ENCODE measurements at regions not wholly inside any gene's neighbourhood (a gene's known extent, or its start where the extent isn't known, plus 50 kb on each side); places are given as distances from the start of the nearest gene placed in this dataset.

DNA sequence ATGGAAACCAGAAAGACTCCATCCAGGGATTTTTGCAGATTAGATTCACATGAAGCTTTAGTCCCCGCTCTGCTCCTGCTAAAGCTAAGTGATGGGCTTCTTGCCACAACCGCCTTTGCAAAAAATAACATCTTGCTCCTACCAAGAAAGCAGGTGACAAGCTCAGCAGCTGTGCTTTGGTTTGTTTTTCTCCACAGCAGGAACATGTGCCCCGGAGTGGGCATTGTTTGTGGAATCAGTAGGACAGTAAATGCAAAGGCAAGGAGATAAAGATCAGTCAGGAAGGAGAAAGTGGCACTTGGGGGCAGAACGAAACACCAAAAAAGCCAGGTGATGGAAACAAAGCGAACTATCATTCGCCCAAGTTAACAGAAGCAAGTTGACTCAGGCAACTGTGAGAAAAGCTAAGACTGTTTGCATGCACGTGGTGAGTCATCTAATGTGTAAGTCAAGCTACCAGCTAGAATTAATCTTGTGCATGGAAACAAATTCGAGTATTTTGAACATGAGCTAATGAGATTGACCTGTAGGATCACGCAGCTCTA is 165.5 kb upstream of the PLXNC1 start:
- TF ChIP-seq, protein P1, sequence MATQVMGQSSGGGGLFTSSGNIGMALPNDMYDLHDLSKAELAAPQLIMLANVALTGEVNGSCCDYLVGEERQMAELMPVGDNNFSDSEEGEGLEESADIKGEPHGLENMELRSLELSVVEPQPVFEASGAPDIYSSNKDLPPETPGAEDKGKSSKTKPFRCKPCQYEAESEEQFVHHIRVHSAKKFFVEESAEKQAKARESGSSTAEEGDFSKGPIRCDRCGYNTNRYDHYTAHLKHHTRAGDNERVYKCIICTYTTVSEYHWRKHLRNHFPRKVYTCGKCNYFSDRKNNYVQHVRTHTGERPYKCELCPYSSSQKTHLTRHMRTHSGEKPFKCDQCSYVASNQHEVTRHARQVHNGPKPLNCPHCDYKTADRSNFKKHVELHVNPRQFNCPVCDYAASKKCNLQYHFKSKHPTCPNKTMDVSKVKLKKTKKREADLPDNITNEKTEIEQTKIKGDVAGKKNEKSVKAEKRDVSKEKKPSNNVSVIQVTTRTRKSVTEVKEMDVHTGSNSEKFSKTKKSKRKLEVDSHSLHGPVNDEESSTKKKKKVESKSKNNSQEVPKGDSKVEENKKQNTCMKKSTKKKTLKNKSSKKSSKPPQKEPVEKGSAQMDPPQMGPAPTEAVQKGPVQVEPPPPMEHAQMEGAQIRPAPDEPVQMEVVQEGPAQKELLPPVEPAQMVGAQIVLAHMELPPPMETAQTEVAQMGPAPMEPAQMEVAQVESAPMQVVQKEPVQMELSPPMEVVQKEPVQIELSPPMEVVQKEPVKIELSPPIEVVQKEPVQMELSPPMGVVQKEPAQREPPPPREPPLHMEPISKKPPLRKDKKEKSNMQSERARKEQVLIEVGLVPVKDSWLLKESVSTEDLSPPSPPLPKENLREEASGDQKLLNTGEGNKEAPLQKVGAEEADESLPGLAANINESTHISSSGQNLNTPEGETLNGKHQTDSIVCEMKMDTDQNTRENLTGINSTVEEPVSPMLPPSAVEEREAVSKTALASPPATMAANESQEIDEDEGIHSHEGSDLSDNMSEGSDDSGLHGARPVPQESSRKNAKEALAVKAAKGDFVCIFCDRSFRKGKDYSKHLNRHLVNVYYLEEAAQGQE (IDR thresholded peaks at IDR 0.05; ENCODE audit: unreplicated experiment) = no peak
- TF ChIP-seq CREB1 (CRISPR knock-in tag; IDR thresholded peaks at IDR 0.05; ENCODE audit: low read depth) = no peak
- Histone ChIP-seq H4K20me1 (replicated peaks; ENCODE audit: insufficient read depth) (no peaks in the 10 kb centered on the region), H3K4me1 (ENCODE audit: insufficient read depth) (no peaks in the 10 kb centered on the region), H3K79me2 (replicated peaks; ENCODE audit: insufficient read depth) (no peaks in the 10 kb centered on the region), H3K9me2 (ENCODE audit: insufficient read depth) (no peaks in the 10 kb centered on the region; the same call in 1 of the 2 replicates), H3K27ac (ENCODE audit: low read depth) (no peak overlapping the region), H3K36me3 (ENCODE audit: insufficient read depth) (no peaks in the 10 kb centered on the region), H3K4me3 (no peak overlapping the region), H3F3A (replicated peaks; ENCODE audit: low read depth) (no peaks in the 10 kb centered on the region), H3K27me3 (ENCODE audit: insufficient read depth) (no peaks in the 10 kb centered on the region), H2AFZ (peak overlapping the region; percentile 84; the same call in 1 of the 2 replicates), H3K4me2 (no peak overlapping the region)
- DNase-seq (ENCODE audit: low spot score) (no peak), ATAC-seq (no peak)
- Mint-ChIP-seq H3K4me3 (no peak overlapping the region), H3K27ac (no peak overlapping the region), H3K9me3 (no peaks in the 10 kb centered on the region), H3K36me3 (ENCODE audit: low read depth) (no peaks in the 10 kb centered on the region), H3K27me3 (ENCODE audit: insufficient read depth, low read depth, poor library complexity) (no peaks in the 10 kb centered on the region), H3K4me1 (peaks cover 4% of the 10 kb centered on the region; the same call in 1 of the 3 replicates)

DNA sequence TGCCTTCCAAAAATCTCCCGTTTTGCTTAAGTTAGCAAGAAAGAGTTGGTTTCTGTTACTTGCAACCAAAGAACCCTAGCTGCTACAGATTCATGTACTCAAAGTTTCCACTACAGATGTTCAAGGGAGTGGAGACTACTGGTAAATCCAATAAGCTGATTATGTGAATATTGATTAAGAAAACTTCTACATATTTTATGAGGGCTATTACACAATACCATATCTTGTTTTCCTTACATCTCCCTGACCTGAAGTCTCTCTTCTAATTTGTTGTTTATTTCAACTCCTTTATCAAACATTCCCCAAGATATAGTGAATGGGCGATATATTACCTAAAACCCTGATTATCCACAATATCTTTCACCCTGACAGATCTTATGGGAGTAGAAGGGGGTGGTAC is 164.4 kb upstream of the PLXNC1 start:
- no peak for DNase-seq (ENCODE audit: low spot score)
- Histone ChIP-seq H3K79me2 (replicated peaks; ENCODE audit: insufficient read depth) (no peaks in the 10 kb centered on the region), H3K4me2 (no peak overlapping the region), H3K27ac (ENCODE audit: low read depth) (no peak overlapping the region), H3K4me3 (no peak overlapping the region), H3F3A (replicated peaks; ENCODE audit: low read depth) (no peaks in the 10 kb centered on the region), H2AFZ (no peak overlapping the region), H3K27me3 (ENCODE audit: insufficient read depth) (no peaks in the 10 kb centered on the region), H3K9me2 (ENCODE audit: insufficient read depth) (no peaks in the 10 kb centered on the region; the same call in 1 of the 2 replicates), H3K36me3 (ENCODE audit: insufficient read depth) (no peaks in the 10 kb centered on the region), H4K20me1 (replicated peaks; ENCODE audit: insufficient read depth) (no peaks in the 10 kb centered on the region), H3K4me1 (ENCODE audit: insufficient read depth) (no peaks in the 10 kb centered on the region)
- no peak for ATAC-seq
- H3K27me3 Mint-ChIP-seq (ENCODE audit: insufficient read depth, low read depth, poor library complexity) = no peaks in the 10 kb centered on the region
- H3K36me3 Mint-ChIP-seq (ENCODE audit: low read depth) = no peaks in the 10 kb centered on the region
- H3K27ac Mint-ChIP-seq = no peak overlapping the region
- no peaks in the 10 kb centered on the region; the same call in 2 of the 3 replicates for H3K9me3 Mint-ChIP-seq
- H3K4me3 Mint-ChIP-seq = no peak overlapping the region
- peaks cover 4% of the 10 kb centered on the region; the same call in 1 of the 3 replicates for H3K4me1 Mint-ChIP-seq
- TF ChIP-seq, protein P1 (IDR thresholded peaks at IDR 0.05; ENCODE audit: unreplicated experiment) = no peak
- no peak for TF ChIP-seq ZNF462 (CRISPR knock-in tag; IDR thresholded peaks at IDR 0.05)
- no peak for TF ChIP-seq ZNF114 (CRISPR knock-in tag; IDR thresholded peaks at IDR 0.05)
- TF ChIP-seq JUNB (IDR thresholded peaks at IDR 0.05; ENCODE audit: unreplicated experiment) = no peak
- no peak for TF ChIP-seq STAT1 (IDR thresholded peaks at IDR 0.05; ENCODE audit: unreplicated experiment)
- no peak for TF ChIP-seq EZH2phosphoT487 (IDR thresholded peaks at IDR 0.05; ENCODE audit: unreplicated experiment)
- no peak for TF ChIP-seq EZH2 (IDR thresholded peaks at IDR 0.05; ENCODE audit: low read depth, unreplicated experiment)
- no peak for TF ChIP-seq CREB1 (CRISPR knock-in tag; IDR thresholded peaks at IDR 0.05; ENCODE audit: low read depth)

All from GM23338 (cell line).